GM12872 (cell line): ENCODE measurements at regions not wholly inside any gene's neighbourhood (a gene's known extent, or its start where the extent isn't known, plus 50 kb on each side); places are given as distances from the start of the nearest gene placed in this dataset.

Experiments used
- TF ChIP-seq, protein P1 (sequence below): IDR thresholded peaks from 3 replicates; pipeline ENCODE4 v1.5.1; 2011; ENCODE audit warnings: low read depth, mild to moderate bottlenecking, low read length, moderate library complexity; ENCODE audit not compliant: insufficient read depth

DNA sequence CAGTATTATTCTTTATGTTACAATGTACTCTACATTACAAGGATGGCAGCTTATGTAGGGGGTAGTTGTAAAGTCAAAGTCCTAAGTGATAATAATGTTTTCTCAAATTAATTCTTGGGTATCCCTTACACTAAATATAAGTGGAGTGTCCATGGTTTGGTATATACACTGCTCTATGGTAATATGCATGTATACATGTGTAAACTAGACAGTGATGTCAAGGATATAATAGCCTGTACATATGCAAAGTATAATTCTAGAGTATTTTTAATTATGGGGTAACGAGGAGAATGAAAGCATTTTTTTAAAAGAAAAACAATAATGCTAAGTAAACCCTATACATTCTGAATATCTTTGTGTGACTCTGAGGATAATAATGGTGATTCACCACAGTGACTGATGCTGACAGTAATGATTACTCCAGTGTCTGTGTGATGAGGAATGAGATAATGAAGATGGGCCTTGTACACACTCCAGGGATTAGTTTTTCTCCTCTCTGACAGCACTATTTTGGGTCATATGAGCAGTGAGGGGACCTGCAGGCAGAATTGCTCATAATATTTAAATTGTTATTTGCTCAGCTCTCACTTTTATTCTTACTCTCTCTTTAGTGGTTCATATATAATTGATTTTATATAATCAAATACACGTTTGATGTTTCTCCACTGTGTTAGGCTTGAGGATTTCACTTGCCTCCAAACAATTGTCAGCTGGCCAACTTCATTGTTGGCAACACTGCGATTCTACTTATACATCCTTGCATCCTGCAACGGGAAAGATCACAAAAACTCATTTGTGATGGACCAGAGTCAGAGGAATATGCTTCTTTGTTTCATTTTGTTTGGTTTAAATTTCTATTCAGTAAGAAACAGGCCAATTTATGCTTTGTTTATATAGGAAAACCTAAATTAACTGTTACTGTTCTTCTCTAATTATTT lies 88.2 kb downstream of the NREP start:
- TF ChIP-seq, protein P1, sequence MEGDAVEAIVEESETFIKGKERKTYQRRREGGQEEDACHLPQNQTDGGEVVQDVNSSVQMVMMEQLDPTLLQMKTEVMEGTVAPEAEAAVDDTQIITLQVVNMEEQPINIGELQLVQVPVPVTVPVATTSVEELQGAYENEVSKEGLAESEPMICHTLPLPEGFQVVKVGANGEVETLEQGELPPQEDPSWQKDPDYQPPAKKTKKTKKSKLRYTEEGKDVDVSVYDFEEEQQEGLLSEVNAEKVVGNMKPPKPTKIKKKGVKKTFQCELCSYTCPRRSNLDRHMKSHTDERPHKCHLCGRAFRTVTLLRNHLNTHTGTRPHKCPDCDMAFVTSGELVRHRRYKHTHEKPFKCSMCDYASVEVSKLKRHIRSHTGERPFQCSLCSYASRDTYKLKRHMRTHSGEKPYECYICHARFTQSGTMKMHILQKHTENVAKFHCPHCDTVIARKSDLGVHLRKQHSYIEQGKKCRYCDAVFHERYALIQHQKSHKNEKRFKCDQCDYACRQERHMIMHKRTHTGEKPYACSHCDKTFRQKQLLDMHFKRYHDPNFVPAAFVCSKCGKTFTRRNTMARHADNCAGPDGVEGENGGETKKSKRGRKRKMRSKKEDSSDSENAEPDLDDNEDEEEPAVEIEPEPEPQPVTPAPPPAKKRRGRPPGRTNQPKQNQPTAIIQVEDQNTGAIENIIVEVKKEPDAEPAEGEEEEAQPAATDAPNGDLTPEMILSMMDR, result no peak

DNA sequence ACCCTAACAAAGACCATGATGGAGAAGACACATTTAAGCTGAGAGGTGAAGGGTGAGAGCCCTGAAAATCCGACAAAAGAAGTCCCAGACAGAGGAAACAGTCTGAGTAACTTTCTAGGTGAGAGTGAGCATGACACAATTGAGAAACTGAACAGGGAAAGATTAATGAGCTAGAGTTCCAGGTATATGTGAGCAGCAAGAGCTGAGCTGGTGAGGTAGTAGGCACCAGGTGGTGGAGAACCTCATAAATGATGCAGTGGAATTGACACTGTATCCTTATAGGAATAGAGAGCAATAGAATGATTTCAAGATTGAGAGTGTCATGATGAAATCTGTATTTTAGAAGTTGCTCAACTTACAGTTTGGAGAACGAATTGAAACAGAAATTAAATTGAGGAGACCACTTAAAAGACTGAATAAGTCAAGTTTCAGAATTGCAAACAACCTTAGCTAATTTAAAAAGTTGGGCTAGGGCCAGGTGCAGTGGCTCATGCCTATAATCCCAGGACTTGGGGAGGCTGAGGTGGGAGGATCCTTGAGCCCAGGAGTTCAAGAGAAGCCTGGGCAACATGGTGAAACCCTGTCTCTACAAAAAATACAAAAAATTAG lies 89.8 kb downstream of the NREP start:
- TF ChIP-seq, protein P1, result no peak

- TF ChIP-seq, protein P1, result no peak
These were observed 100.4 kb downstream of the NREP start for GRCh38 chr5:111656580-111656979.

DNA sequence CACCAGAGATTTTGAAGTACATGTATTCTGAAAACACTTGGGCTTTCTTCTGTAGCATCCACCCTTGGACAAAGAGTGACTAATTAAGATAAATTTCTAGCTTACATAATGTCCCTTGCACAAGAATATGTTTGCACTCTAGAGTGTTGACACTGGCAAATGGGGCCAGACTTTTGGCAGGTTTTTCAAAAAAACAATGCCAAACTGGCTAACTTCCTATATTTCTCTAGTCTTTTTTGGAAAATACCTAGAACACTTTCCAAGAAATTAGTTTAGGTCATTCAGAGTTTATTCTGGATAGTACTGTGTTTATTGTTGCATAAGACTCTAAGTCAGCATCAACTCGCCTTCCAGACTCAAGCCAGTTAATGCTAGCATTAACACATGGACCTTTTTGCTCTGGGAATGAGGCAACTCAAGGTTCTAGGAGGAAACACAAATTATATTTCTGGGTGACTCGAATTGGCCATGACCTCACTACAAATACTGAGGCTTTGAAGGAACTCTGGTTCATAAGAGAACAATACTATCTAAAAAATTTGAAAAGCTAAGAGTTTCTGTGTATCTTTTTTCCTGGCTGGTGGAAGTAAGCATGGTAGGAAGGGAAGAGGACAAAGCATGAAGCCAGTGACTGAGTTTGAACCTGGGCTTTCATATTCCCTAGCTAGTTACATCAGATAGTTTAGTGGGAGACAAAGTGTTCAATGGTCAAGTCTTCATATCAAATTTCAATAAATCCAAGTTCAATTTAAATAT lies 101.6 kb downstream of the NREP start:
- TF ChIP-seq, protein P1, result no peak

DNA sequence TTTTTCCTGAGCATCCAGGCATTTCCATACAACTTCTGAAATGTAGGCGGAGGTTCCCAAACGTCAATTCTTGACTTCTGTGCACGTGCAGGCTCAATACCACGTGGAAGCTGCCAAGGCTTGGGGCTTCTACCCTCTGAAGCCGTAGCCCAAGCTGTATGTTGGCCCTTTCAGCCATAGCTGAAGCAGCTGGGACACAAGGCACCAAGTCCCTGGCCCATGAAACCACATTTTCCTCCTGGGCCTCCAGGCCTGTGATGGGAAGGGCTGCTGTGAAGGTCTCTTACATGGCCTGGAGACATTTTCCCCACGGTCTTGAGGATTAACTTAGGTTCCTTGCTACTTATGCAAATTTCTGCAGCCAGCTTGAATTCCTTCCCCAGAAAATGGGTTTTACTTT lies 103.6 kb downstream of the NREP start:
- TF ChIP-seq, protein P1, result no peak

GRCh38 chr5:111649516-111649915 lies 107.5 kb downstream of the NREP start:
- TF ChIP-seq, protein P1, result no peak

- TF ChIP-seq, protein P1, result no peak
These were observed 111.6 kb downstream of the NREP start for GRCh38 chr5:111645303-111645838.
